IMR-90 (cell line): ENCODE measurements at regions not wholly inside any gene's neighbourhood (a gene's known extent, or its start where the extent isn't known, plus 50 kb on each side); places are given as distances from the start of the nearest gene placed in this dataset.

ENCODE experiments used
- ATAC-seq: fragments of 200-7000 bp; cut with Tn5 transposase; 2 replicates; pipeline ENCODE4 v1.9.1; 2020; ENCODE audit warnings: low read depth, mild to moderate bottlenecking, moderate library complexity
- BruUV-seq: library from RNA; stranded (reverse); fragments of 400-500 nt; replicated peaks from 2 replicates; lab custom pipeline; 2021; lab: Mats Ljungman, UMichigan
- CTCF ChIA-PET: fragments of 300-600 bp; formaldehyde crosslinking; extraction: SDS; loops from one replicate; lab custom pipeline; 2021; ENCODE audit warnings: antibody characterized with exemption; lab: Yijun Ruan, JAX
- POLR2A ChIA-PET: fragments of 300-600 bp; sonication (Branson Sonifier 250); formaldehyde crosslinking; loops from one replicate; lab custom pipeline; 2022; ENCODE audit warnings: antibody characterized with exemption; ENCODE audit not compliant: unreplicated experiment; lab: Charles Lee
- DNase-seq: peaks from one replicate; pipeline ENCODE4 v3.0.0; 2013
- H2AFZ ChIP-seq: replicated peaks from 2 replicates; pipeline ENCODE3; 2013; ENCODE audit warnings: low read length, mild to moderate bottlenecking; ENCODE audit not compliant: poor library complexity
- H2AK5ac ChIP-seq: 2 replicates; pipeline ENCODE4 v1.6.1; 2013; ENCODE audit warnings: low read depth, low read length, inconsistent platforms
- H2AK9ac ChIP-seq: replicated peaks from 2 replicates; pipeline ENCODE3; 2013; ENCODE audit warnings: mild to moderate bottlenecking, low read depth, low read length, moderate library complexity; ENCODE audit not compliant: poor library complexity
- H2BK120ac ChIP-seq: 2 replicates; pipeline ENCODE4 v1.6.1; 2013; ENCODE audit warnings: low read depth, low read length, inconsistent platforms
- H2BK15ac ChIP-seq: 3 replicates; pipeline ENCODE4 v1.6.1; 2013; ENCODE audit warnings: low read depth, low read length, inconsistent platforms
- H2BK20ac ChIP-seq: 2 replicates; pipeline ENCODE4 v1.6.1; 2013; ENCODE audit warnings: low read depth, mild to moderate bottlenecking, inconsistent platforms, low read length, moderate library complexity
- H2BK5ac ChIP-seq: 2 replicates; pipeline ENCODE4 v1.6.1; 2013; ENCODE audit warnings: mild to moderate bottlenecking, low read depth, low read length, inconsistent platforms; ENCODE audit not compliant: poor library complexity, severe bottlenecking
- H3K14ac ChIP-seq: replicated peaks from 2 replicates; pipeline ENCODE4 v1.6.1; 2013; ENCODE audit warnings: low read depth, low read length, inconsistent platforms
- H3K18ac ChIP-seq: 2 replicates; pipeline ENCODE4 v1.6.1; 2013; ENCODE audit warnings: low read depth, low read length, control low read depth
- H3K23ac ChIP-seq: 2 replicates; pipeline ENCODE4 v1.6.1; 2013; ENCODE audit warnings: low read depth, low read length, inconsistent platforms
- H3K27ac ChIP-seq: 2 replicates; pipeline ENCODE4 v1.5.1; 2013; ENCODE audit warnings: mild to moderate bottlenecking, control low read depth, low read length; ENCODE audit not compliant: insufficient read depth
- H3K27me3 ChIP-seq: 2 replicates; pipeline ENCODE4 v1.6.1; 2013; ENCODE audit warnings: low read length; ENCODE audit not compliant: control insufficient read depth, insufficient read depth
- H3K36me3 ChIP-seq: 2 replicates; pipeline ENCODE4 v1.6.1; 2013; ENCODE audit warnings: low read length, mixed read lengths; ENCODE audit not compliant: control insufficient read depth, insufficient read depth
- H3K4ac ChIP-seq: 2 replicates; pipeline ENCODE4 v1.6.1; 2013; ENCODE audit warnings: low read depth, low read length, inconsistent platforms
- H3K4me1 ChIP-seq: 2 replicates; pipeline ENCODE4 v1.6.1; 2013; ENCODE audit warnings: low read length, mixed read lengths; ENCODE audit not compliant: control insufficient read depth, insufficient read depth
- H3K4me2 ChIP-seq: 2 replicates; pipeline ENCODE4 v1.6.1; 2013; ENCODE audit warnings: low read depth, mild to moderate bottlenecking, control low read depth, low read length, moderate library complexity
- H3K4me3 ChIP-seq: 2 replicates; pipeline ENCODE4 v1.5.1; 2013; ENCODE audit warnings: low read depth, mild to moderate bottlenecking, control low read depth, low read length, moderate library complexity; ENCODE audit not compliant: insufficient read depth
- H3K56ac ChIP-seq: 2 replicates; pipeline ENCODE4 v1.6.1; 2013; ENCODE audit warnings: low read length, inconsistent platforms; ENCODE audit not compliant: insufficient read depth; ENCODE audit errors: extremely low read depth
- H3K79me1 ChIP-seq, 2 experiments: 2 replicates each; pipeline ENCODE4 v1.6.1; 2013; ENCODE audit warnings: low read length in 2 of 2, inconsistent platforms in 1 of 2, low read depth in 1 of 2
- H3K9ac ChIP-seq: 2 replicates; pipeline ENCODE4 v1.6.1; 2013; ENCODE audit warnings: low read depth, low read length, control low read depth
- H3K9me1 ChIP-seq: 2 replicates; pipeline ENCODE4 v1.6.1; 2013; ENCODE audit warnings: low read length, inconsistent platforms; ENCODE audit not compliant: insufficient read depth
- H3K9me3 ChIP-seq: 2 replicates; pipeline ENCODE4 v1.6.1; 2013; ENCODE audit warnings: low read length; ENCODE audit not compliant: control insufficient read depth, insufficient read depth
- H4K20me1 ChIP-seq: 2 replicates; pipeline ENCODE4 v1.6.1; 2013; ENCODE audit warnings: low read length, inconsistent platforms; ENCODE audit not compliant: insufficient read depth
- H4K5ac ChIP-seq: 2 replicates; pipeline ENCODE4 v1.6.1; 2013; ENCODE audit warnings: mild to moderate bottlenecking, low read depth, low read length, control low read depth
- H4K8ac ChIP-seq, 2 experiments: 2 replicates each; pipeline ENCODE4 v1.6.1; 2013; ENCODE audit warnings: low read depth in 2 of 2, low read length in 2 of 2, control low read depth in 1 of 2, inconsistent platforms in 1 of 2
- H4K91ac ChIP-seq: 2 replicates; pipeline ENCODE4 v1.6.1; 2013; ENCODE audit warnings: low read depth, low read length, inconsistent platforms; ENCODE audit not compliant: insufficient read depth
- BHLHE40 ChIP-seq: fragments of 150-350 bp; IDR thresholded peaks from 2 replicates; pipeline ENCODE4 v1.6.1; 2016; ENCODE audit warnings: mild to moderate bottlenecking, low read depth, low read length
- CEBPB ChIP-seq: IDR thresholded peaks from 2 replicates; pipeline ENCODE4 v1.6.1; 2012; ENCODE audit warnings: low read depth, low read length, improper control_type of control experiment
- CHD1 ChIP-seq: IDR thresholded peaks from 2 replicates; pipeline ENCODE4 v1.6.1; 2012; ENCODE audit warnings: low read depth, low read length, improper control_type of control experiment
- CTCF ChIP-seq: conservative IDR thresholded peaks from 2 replicates; pipeline ENCODE4 v1.5.1; 2012; ENCODE audit warnings: mild to moderate bottlenecking, low read depth, low read length, improper control_type of control experiment
- FOS ChIP-seq: fragments of 150-350 bp; IDR thresholded peaks from 2 replicates; pipeline ENCODE4 v1.6.1; 2016; ENCODE audit warnings: low read depth, low read length
- MAFK ChIP-seq: IDR thresholded peaks from 2 replicates; pipeline ENCODE4 v1.6.1; 2012; ENCODE audit warnings: low read depth, low read length, improper control_type of control experiment
- MAZ ChIP-seq: IDR thresholded peaks from 2 replicates; pipeline ENCODE4 v1.6.1; 2012; ENCODE audit warnings: low read depth, mild to moderate bottlenecking, low read length, improper control_type of control experiment, moderate library complexity, borderline replicate concordance
- MXI1 ChIP-seq: IDR thresholded peaks from 2 replicates; pipeline ENCODE4 v1.6.1; 2012; ENCODE audit warnings: low read depth, mild to moderate bottlenecking, low read length, moderate library complexity, borderline replicate concordance
- NFE2L2 ChIP-seq: fragments of 150-350 bp; IDR thresholded peaks from 2 replicates; pipeline ENCODE4 v1.6.1; 2016; ENCODE audit warnings: low read depth, mild to moderate bottlenecking, low read length
- POLR2A ChIP-seq: IDR thresholded peaks from 2 replicates; pipeline ENCODE4 v1.6.1; 2012; ENCODE audit warnings: mild to moderate bottlenecking, low read depth, low read length
- RAD21 ChIP-seq: IDR thresholded peaks from 2 replicates; pipeline ENCODE4 v1.6.1; 2012; ENCODE audit warnings: low read length, improper control_type of control experiment
- RCOR1 ChIP-seq: IDR thresholded peaks from 2 replicates; pipeline ENCODE4 v1.6.1; 2012; ENCODE audit warnings: mild to moderate bottlenecking, low read length, improper control_type of control experiment; ENCODE audit not compliant: insufficient replicate concordance
- RFX5 ChIP-seq: IDR thresholded peaks from 2 replicates; pipeline ENCODE4 v1.8.0; 2012; ENCODE audit warnings: low read depth, mild to moderate bottlenecking, low read length, moderate library complexity
- SMC3 ChIP-seq: fragments of 150-350 bp; IDR thresholded peaks from 2 replicates; pipeline ENCODE4 v1.6.1; 2016; ENCODE audit warnings: low read depth, mild to moderate bottlenecking, antibody characterized with exemption, low read length, moderate library complexity
- dilution Hi-C: fragments of 300-500 bp; cut with HindIII; formaldehyde crosslinking; loops from one replicate; pipeline ENCODE4 v1.14.3; 2018; ENCODE audit warnings: low sequenced_read_pairs; ENCODE audit not compliant: unreplicated experiment
- in situ Hi-C: fragments of 300-500 bp; cut with MboI; formaldehyde crosslinking; loops from 3 replicates; pipeline ENCODE4 v1.14.3; 2019; ENCODE audit warnings: low sequenced_read_pairs, inconsistent platforms, mixed read lengths
- intact Hi-C: fragments of 100-400 bp; cut with micrococcal nuclease; formaldehyde crosslinking; loops from 2 replicates; pipeline ENCODE4 v1.10.0; 2022
- TF ChIP-seq, protein P1 (sequence below): fragments of 150-350 bp; IDR thresholded peaks from 2 replicates; pipeline ENCODE4 v1.6.1; 2016; ENCODE audit warnings: low read depth, mild to moderate bottlenecking, low read length, moderate library complexity, borderline replicate concordance
- TF ChIP-seq, protein P2 (sequence below): fragments of 150-350 bp; IDR thresholded peaks from 2 replicates; pipeline ENCODE4 v1.6.1; 2017; ENCODE audit warnings: mild to moderate bottlenecking, antibody characterized with exemption, low read length, low read depth

- Histone ChIP-seq H3K27me3 (no peaks in the 10 kb centered on the region), H2AK9ac (no peak overlapping the region), H4K8ac (no peak overlapping the region), H3K56ac (no peak overlapping the region), H4K5ac (no peak overlapping the region), H3K23ac (no peak overlapping the region), H3K9me3 (no peaks in the 10 kb centered on the region), H3K4me1 (no peaks in the 10 kb centered on the region), H2BK20ac (no peak overlapping the region), H2AK5ac (no peak overlapping the region), H3K14ac (no peak overlapping the region), H2AFZ (no peak overlapping the region), H3K4ac (no peak overlapping the region), H3K4me3 (no peak overlapping the region), H2BK120ac (no peak overlapping the region), H3K18ac (no peak overlapping the region), H2BK5ac (no peak overlapping the region), H3K9ac (no peak overlapping the region), H4K91ac (no peak overlapping the region), H2BK15ac (no peak overlapping the region), H3K36me3 (no peaks in the 10 kb centered on the region), H3K9me1 (no peaks in the 10 kb centered on the region), H3K4me2 (no peak overlapping the region), H3K79me1 (no peaks in the 10 kb centered on the region), H3K27ac (no peak overlapping the region), H4K20me1 (no peaks in the 10 kb centered on the region)
- ChIA-PET CTCF (no interaction called here), POLR2A (no interaction called here)
- dilution Hi-C loops (no loop called here), intact Hi-C loops (no loop called here), in situ Hi-C loops (no loop called here)
- DNase-seq (no peak), ATAC-seq (no peak)
- TF ChIP-seq, protein P1, sequence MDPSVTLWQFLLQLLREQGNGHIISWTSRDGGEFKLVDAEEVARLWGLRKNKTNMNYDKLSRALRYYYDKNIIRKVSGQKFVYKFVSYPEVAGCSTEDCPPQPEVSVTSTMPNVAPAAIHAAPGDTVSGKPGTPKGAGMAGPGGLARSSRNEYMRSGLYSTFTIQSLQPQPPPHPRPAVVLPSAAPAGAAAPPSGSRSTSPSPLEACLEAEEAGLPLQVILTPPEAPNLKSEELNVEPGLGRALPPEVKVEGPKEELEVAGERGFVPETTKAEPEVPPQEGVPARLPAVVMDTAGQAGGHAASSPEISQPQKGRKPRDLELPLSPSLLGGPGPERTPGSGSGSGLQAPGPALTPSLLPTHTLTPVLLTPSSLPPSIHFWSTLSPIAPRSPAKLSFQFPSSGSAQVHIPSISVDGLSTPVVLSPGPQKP = no peak
- TF ChIP-seq FOS (no peak), CTCF (no peak), CHD1 (no peak), CEBPB (no peak), POLR2A (no peak), MXI1 (no peak), RAD21 (no peak), SMC3 (no peak), MAZ (no peak), BHLHE40 (no peak), MAFK (no peak), RCOR1 (no peak), RFX5 (no peak), NFE2L2 (no peak)
- TF ChIP-seq, protein P2, sequence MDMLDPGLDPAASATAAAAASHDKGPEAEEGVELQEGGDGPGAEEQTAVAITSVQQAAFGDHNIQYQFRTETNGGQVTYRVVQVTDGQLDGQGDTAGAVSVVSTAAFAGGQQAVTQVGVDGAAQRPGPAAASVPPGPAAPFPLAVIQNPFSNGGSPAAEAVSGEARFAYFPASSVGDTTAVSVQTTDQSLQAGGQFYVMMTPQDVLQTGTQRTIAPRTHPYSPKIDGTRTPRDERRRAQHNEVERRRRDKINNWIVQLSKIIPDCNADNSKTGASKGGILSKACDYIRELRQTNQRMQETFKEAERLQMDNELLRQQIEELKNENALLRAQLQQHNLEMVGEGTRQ = no peak
- no TSS peak for BruUV-seq
Measured at GRCh38 chr14:48456051-48456450, 780.6 kb upstream of the MDGA2 start.
